Stimulated activated CD8-positive, alpha-beta memory T cell treated with anti-CD3 and anti-CD28 coated beads, Interleukin-12 subunit alpha, Interleukin-12 subunit beta, amount 100 ng/mL, for 24 hours (primary cell): ENCODE measurements at regions not wholly inside any gene's neighbourhood (a gene's known extent, or its start where the extent isn't known, plus 50 kb on each side); places are given as distances from the start of the nearest gene placed in this dataset.
A peak's percentile ranks its signal among the peaks of the same experiment; 100 is the strongest.

Experiments used
- DNase-seq: peaks from one replicate; pipeline ENCODE4 v3.0.0-alpha.2; 2020; ENCODE audit errors: extremely low read depth

DNA sequence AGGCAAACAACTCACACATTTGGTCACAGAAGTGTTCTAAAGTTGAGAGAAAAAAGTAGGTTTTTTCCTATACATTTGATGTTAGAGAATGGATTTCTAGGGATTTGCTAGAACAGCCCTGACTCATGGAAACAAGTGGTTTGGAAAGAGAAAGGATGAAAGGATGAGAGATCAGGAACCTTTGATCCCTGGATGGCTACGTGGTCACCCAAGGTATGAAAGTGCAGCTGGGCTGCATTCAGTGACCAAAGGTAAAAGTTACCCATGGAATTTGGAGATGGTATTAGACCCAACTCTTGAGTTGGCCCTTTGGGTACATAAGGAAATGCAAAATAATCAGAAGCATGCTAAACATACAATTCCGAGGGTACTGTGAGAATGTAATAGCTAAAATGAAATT lies 61.3 kb upstream of the SPIN1 start:
- DNase-seq, result no peak

DNA sequence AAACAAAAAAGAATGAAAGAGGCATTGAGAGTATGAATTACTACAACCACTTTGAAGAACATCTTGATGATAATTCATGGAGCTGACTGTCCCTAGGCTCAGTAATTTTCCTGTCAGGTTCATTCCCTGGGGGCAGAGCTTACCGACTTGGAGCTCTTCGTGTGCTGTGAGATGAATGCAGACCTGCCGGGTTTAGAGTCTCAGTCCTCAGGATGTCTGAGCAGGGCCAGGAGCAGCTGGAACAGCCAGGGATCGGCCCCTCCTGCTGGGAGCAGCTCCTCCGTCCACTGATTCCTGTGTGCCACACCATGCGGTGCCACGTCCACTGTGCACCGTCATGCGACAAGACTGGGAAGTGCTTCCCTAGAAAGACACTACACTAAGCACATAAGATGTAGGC lies 62.2 kb upstream of the SPIN1 start:
- no peak for DNase-seq

DNA sequence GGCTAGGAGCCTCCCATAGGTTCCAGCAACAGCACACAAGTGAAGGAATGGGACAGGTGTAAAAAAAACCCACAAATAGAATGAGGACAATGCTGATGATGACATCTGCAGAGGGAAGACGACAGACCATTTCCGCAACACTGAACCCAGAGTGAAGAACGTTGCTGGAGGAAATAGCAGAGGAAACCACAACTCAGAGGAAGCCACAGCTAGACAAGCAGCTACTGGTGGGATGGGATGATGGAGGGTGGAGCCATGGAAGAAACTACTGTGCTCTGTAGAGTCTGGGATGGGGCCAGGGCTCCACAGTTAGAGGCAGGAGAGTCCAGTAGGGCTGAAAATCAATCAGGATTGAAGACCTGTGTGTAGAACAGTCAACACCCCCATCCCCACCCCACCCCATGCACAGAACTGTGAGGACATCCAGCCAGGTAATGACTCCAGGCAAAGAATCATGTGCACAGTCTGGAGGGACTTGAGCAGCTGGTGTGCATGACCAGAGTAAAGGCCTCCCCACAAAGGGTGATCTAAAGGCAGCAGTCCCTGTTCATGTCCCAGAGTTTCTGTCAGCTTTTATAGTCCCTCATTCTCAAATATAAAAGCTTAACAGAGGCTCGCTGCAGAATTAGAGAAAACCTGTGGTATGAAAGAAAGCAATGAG lies 65.2 kb upstream of the SPIN1 start:
- DNase-seq, result no peak

DNA sequence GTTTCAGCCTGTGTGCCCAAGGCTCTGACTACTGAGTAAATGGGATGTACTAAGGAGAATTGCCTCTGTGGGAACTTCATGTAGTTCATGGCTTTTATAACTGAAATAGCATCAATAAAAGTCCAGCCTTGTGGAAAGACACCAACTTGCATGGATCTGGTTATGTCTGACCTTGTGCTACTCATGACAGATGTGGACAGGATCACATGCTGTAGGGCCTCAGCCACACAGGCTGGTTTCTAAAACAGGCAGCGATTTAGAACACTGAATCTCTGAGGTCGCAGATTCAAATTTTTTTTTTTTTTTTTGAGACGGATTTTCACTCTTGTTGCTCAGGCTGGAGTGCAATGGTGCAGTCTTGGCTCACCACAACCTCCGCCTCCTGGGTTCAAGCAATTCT lies 66.5 kb upstream of the SPIN1 start:
- DNase-seq, result no peak

DNA sequence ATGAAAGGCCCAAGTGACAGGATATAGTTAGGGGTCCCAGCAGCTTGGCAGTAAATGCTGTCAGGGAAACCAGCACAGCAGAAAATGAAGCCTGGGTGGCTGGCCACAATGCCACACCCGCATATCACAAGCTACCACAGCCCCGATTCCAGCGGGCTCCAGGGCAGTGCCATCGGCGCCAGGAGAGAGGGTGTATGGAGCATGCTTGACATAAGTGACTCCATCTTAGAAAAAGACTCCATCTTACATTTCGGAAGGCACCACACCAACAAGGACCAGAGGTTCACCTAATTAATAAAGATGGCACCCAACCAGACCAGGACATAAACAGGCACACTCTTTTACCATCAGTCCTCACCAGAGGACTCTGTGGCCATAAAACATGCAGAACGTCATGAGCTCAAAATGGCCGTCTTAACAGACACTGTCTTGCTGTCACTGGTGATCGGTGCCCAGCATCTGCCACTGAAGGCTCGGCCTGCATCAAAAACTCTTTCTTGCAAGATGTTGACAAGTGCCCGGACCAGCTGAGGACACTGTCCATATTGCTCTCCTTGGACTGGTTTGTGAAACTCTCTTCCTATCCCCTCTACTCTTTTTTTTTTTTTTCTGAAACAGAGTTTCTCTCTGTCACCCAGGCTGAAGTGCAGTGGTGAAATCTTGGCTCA lies 67.4 kb upstream of the SPIN1 start:
- DNase-seq, result no peak

DNA sequence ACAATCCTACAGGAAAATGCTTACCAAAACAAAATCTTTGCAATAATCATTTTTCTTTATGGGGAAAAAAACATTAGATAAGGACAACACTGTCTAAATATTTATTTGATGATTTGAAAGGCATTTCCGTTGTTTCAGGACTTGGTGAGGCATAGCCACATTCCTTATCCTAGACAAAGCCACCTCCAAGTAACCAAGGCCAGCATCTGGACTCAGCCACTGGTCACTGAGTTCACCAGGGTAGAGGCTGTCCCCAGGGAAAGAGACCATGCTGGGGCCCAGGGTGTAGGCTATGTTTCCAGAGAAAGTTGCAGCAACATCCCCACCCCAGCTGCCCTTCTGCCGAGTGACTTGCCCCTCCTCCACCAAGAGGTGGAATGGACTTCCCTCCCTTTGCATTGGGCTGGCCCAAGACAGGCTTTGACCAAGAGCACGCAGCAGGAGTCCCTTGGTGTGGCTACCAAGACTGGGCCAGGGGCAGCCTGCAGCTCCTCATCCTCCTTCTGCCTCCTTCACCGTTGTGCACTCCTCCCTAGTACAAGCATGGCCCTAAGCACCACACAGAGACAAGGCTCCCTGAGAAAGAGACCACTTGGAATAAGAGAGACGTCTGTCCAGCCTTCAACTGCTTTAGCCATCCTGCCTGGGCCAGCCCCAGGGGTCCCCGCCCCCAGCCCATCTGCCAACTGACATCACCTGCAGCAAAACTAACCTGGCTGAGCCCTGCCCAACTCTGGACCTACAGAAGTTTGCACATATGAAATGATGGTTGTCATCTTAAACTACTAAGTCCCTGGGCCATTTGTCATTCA lies 68.1 kb upstream of the SPIN1 start:
- no peak for DNase-seq

DNA sequence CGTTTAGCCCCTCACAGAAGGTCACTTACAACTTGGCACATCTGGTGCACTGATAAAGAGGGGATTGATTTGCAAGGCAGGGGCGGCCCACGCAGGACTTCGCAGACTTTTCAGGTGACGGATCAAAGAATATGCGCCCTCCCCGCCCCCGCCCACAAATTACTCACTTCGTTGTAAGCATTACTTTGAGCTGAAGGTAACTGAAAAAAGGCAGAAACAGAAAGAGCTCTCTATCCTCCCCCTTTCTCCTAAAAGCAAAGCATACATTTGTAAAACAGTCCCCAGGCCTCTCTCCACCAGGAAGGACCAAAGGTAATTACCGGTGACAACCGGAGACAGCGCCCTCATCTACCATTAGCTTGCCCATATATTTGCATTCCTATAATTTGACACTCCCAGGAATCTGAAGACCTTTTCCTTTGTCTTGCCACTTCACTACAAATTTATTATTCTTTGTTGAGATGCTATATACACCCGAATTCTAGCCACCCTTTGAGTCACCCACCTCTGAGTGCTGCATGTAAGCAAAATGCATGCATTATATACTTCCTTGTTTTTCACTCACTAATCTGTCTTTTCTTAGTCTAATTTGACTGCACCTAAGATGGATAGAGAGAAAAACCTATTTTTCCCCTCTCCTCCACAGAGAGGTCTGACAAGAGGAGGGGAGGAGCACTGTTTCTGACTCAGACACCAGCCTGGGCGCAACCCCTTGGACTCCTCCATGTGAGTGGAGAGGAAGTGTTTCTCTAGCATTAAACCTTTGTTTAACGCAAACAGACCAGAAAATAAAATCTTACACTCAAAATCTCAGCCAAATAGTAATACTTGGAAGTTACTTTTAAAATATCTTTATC lies 74.7 kb upstream of the SPIN1 start:
- no peak for DNase-seq

DNA sequence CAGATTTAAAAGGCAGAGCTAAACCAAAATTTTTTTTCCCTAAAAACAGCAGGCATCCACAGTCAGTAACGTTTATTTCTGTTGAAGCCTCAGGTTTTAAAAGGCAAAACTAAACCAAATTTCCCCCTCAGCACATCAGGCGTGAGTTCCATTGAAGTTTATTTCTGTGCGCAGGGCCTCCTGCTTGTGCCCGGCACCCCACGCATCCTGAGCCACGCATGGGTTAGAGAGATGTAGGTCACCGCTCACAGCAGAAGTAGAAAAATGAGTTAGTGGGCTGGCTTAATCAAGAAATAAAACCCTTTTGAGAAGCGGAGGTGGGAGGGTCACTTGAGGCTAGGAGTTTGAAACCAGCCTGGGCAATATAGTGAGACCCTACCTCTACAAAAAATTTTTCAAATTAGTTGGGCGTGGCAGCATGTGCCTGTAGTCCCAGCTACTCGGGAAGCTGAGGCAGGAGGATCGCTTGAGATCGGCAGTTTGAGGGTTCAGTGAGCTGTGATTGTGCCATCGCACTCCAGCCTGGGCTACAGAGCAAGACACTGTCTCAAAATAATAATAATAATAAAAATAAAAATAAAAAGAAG lies 75.6 kb upstream of the SPIN1 start:
- no peak for DNase-seq

DNA sequence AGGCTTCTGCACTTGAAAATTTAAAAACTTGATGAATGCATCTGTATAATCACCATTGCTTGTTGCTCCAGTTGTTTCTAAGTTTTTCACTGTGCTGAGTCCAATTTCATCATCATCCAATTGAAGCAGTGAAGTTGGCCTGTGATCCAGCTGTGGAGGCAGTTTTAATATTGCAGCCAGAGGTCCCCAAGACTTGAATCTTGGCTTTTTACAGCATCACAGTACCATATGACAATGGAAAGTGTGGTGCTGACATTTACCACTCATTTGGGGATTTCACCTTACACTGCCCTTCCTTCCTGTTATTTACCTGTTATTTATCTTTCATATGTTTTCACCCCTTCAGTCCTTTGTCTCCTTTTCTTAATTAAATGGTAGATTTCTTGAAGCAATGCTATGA lies 76.2 kb upstream of the SPIN1 start:
- DNase-seq, result no peak

DNA sequence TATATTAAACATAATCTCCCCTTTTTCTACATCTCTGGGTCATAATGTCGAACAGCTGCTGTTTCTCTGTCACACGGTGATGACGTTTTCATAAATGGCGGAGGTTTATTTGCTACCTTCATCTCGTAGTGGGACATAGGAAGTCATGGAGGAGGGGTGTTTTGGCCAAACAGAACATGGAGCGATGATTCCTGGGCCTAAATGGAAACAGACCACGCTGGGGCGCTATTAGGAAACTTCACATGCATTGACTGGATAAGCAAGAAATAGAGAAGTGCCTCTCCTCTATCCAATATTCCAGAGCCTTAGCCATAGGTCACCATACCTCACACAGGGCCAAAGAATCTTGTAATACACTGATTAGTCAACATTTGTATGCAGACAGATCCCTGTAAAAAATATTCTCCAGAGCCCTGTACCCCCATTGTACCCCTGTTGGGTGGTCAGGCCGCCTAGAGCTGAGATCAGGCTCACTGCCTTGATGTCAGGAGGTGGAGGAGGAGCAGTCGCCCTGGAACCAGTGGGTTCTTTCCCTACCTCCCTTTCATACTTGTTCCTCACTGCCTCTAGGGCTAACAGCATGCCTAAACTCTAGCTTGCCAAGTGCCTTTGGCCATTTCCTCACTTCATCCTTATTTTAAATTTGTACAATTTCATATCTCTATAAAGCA lies 77.8 kb upstream of the SPIN1 start:
- DNase-seq, result no peak

DNA sequence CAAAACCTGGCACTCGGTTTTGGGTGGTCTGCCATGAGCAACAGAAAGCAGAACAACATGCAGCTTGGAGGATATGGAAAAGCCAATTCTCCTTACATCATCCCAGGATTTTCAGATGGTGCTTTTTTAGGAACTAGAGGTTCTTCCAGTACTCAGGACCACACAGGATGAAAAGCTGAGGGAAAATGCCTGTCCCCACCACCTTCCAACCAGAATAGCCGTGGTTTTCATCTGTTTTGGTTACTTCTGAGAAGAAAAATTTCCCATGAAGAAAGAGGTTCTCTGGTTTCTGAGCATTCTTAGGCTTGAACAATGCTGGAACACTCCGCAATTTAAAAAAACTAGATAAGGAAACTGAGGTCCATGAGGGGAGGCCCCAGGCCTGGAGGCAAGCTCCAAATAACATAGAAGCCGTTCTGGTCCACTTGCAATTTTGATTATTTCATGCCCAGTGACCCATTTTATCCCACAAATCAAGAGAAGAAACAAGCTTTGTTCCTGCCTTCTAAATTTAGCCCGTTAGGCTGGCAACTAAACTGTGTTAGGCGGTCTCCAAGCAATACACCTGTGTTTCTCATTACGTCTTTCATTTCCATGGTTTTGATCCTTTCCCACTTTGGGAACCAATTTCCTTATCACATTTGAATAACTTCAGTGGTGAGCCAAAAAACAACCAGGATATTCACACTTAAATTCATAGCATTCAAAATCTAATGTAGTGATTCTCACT lies 79.2 kb upstream of the SPIN1 start:
- no peak for DNase-seq

DNA sequence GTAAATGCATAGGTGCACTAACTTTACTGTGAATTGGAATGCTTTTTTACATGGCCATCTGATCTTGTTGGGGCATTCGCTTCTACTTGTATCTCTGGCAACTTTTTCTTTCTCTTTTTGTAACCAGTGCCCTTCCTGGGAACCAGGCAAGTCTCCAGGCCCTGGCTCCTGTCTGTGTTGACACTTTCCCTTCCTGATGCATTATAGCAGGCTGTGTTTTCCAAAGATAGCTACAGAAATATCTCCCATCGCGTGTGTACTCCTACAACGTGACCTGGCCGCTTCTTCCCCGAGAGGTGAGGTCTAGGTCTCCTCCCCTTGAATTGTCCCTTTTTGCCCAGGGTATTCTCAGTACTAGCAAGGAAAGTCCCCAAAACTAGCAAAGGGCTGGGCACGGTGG lies 81.1 kb upstream of the SPIN1 start:
- no peak for DNase-seq

DNA sequence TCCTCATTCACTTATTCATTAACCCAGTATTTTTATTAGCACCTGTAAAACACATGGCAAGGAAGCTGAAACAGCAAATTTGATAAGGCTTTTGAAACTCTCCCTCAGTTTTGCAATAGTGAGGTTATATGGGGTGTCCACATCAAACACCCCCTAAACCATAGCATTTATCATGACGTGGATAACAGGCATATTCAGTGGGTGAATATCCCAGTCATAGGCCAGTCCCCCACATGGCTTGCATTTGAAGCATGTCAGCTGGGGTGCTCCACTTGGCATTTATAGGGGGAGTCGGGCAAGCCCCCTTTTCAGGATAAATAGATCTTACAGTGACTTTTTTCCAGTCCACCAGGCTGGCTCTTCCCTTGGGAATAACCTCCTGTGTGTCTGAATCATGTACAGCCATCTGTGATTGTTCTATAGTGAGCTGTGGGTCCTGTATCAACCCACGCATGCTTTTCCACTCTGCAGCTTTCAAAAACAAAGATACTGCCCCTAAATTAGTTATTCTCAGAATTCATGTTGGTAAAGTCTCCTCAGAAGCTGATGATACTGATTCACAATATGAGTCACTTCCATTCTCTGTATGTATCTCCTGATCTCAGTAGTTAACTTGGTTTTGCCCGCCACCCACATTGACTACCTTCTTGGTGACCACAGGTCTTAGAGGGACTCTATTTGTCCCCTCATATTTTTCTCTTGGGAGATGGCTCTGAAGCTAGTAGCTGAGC lies 84.4 kb upstream of the SPIN1 start:
- peak; percentile 16 for DNase-seq

DNA sequence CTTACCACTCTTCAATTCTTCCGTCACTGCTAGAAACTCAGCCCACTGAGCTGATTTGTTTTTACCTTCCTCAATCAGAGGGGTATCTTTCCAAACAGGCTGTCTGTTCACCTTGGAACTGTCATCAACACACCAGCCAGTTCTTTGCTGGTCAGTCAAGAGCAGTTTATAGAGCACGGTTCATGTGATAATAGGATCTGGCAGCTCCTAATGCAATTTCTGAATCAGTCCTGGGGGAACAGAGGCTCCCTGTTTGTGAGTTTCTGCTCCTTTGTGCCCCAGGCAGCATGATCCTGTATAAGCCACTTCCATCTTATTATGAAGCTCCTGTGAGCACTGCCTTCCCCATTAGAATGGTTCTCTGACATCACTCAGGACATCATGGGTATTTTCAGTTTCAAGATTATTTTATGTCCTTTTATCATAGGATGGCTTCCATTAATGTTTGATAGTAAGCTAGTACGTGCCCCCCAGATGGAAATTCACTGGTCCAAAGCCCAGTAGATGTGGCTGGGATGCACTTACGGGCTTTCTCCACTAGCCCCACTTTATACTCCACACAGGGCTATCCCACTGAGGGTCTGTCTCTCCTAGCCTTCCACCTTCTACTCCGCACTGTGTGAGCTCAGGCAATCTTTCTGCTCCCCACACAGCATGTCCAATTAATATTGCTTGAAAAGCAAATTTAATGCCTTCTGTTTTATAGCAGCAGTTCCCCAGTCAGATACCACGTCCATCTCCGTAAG lies 85.5 kb upstream of the SPIN1 start:
- no peak for DNase-seq

DNA sequence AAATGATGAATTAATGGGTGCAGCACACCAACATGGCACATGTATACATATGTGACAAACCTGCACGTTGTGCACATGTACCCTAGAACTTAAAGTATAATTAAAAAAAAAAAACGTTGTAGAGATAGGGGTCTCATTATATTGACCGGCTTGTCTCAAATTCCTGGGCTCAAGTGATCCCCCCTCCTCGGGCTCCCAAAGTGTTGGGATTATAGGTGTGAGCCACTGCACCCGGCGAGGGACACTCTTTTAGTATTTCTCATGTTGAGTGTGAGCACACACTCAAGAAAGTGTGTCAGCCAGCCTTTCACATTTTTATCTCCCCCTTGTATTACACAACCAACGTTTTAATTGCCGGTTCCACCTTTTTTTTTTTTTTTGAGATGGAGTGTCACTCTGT lies 87.7 kb upstream of the SPIN1 start:
- DNase-seq, result no peak

DNA sequence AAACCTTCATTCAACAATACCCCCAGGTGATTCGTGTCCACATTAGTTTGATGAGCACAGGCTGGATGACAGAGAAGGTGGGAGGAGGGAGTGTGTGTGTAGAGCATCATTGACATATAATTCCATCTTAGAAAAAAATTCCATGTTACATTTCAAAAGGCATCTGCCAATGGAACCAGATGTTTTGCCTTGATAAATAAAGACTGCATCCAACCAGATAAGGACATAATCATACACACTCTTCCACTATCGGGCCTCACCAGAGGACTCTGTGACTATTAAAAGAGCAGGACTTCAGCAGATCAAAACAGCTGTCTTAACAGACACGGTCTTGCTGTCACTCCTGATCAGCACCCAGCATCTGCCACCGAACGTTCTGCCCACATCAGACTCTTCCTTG lies 96.4 kb upstream of the SPIN1 start:
- no peak for DNase-seq

DNA sequence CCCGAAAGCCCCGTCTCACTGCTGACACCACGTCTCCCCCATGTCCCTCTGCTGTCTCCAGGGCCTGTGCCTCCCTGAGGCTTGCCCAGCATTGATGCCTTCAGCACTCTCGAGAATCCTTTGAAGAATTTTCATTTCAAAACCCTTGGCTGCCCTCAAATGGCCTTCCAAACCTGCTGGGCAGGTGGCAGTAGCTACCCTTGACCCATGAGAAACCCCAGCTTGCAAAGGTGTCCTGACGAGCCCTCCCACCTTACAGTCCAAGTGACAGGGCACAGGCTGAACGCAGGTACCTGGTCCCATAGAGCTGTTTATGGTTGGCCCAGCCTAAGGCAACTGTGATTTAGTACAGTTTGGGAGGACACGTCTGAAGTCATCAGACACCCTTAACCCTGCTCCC lies 97.2 kb upstream of the SPIN1 start:
- DNase-seq, result no peak

DNA sequence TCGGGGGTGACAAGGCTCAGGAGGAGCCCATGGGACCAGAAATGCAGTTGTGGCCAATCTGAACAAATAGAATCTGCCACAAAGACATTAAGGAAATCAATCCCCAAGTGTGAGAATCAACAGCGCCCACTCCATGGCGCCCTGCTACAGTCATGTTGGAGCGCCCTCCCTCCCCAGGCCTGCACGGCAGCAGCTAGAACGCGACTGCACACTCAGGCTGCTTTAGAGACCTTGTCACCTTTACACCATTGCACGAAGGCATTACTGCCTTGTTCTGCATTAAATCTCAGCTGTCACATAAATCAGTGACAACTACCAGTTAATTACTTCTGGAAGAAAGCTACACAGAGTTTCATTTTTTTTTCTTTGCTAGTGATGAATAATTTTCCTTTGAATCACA lies 98.7 kb upstream of the SPIN1 start:
- no peak for DNase-seq

DNA sequence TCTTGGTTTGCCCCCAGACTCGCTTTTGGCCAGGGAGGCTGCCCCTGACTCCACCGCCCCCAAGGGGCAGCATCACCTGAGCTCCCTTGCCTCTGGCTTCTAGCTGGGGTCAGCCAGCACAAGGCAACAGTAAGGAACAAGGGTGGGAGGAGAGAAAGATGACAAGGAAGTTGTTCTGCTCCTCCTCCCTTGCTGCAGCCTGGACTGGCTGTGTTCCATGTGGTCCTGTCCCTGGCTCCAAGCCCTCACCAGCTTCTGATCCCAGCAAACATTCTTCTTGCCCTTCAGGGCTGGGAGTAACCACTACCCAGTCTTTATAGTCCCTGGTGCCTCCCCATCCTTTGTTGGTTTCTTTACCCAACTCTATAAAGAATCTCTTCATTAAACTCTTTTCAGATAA lies 100.3 kb upstream of the SPIN1 start:
- DNase-seq, result no peak
